H1 (cell line): ENCODE measurements at regions not wholly inside any gene's neighbourhood (a gene's known extent, or its start where the extent isn't known, plus 50 kb on each side); places are given as distances from the start of the nearest gene placed in this dataset.

Source experiments
- CTCF ChIA-PET: fragments of 300-600 bp; sonication (Branson Sonifier 250); formaldehyde crosslinking; loops from one replicate; lab custom pipeline; 2021; ENCODE audit not compliant: partially characterized antibody; lab: Charles Lee
- POLR2A ChIA-PET: fragments of 300-600 bp; sonication (Branson Sonifier 250); formaldehyde crosslinking; loops from one replicate; lab custom pipeline; 2021; ENCODE audit warnings: inconsistent platforms; ENCODE audit not compliant: partially characterized antibody; lab: Charles Lee
- DNase-seq, 2 experiments: peaks; one replicate each; pipeline versions ENCODE4 v3.0.0 to v3.0.0-alpha.2; 2010 to 2022; ENCODE audit warnings: low spot score in 2 of 2, low read depth in 1 of 2, mixed read lengths in 1 of 2
- FAIRE-seq: peaks from 2 replicates; lab custom pipeline; 2011; peaks lifted over from hg19 to GRCh38; lab: Jason Lieb, UNC
- H2AFZ ChIP-seq: 2 replicates; pipeline ENCODE4 v1.8.1; 2012; ENCODE audit warnings: low read length, inconsistent platforms
- H2AK5ac ChIP-seq: 2 replicates; pipeline ENCODE4 v1.6.1; 2013; ENCODE audit warnings: low read depth, low read length
- H2BK120ac ChIP-seq: replicated peaks from 2 replicates; pipeline ENCODE3; 2013; ENCODE audit warnings: low read depth, low read length, inconsistent platforms
- H2BK12ac ChIP-seq: 2 replicates; pipeline ENCODE4 v1.6.1; 2013; ENCODE audit warnings: low read depth, low read length
- H2BK15ac ChIP-seq: 2 replicates; pipeline ENCODE4 v1.6.1; 2013; ENCODE audit warnings: low read length
- H2BK20ac ChIP-seq: 2 replicates; pipeline ENCODE4 v1.6.1; 2013; ENCODE audit warnings: low read length
- H2BK5ac ChIP-seq: 2 replicates; pipeline ENCODE4 v1.6.1; 2013; ENCODE audit warnings: low read depth, low read length
- H3K14ac ChIP-seq: 2 replicates; pipeline ENCODE4 v1.6.1; 2013; ENCODE audit warnings: inconsistent platforms; ENCODE audit not compliant: insufficient read length
- H3K18ac ChIP-seq: 2 replicates; pipeline ENCODE4 v1.6.1; 2013; ENCODE audit warnings: low read length; ENCODE audit errors: extremely low read depth
- H3K23ac ChIP-seq: 2 replicates; pipeline ENCODE4 v1.6.1; 2013; ENCODE audit warnings: inconsistent platforms; ENCODE audit not compliant: insufficient read length
- H3K23me2 ChIP-seq: 2 replicates; pipeline ENCODE4 v1.6.1; 2013; ENCODE audit warnings: low read depth, low read length
- H3K27ac ChIP-seq: 2 replicates; pipeline ENCODE4 v1.6.1; 2011; ENCODE audit warnings: low read depth, low read length, inconsistent platforms
- H3K27me3 ChIP-seq, 4 experiments: replicated peaks in 1 of 4; 1 replicate in 1 of 4; 2 replicates in 3 of 4; pipeline versions ENCODE4 v1.6.1 to v1.8.1; 2011 to 2013; ENCODE audit warnings: low read length in 3 of 4, mild to moderate bottlenecking in 3 of 4, inconsistent platforms in 2 of 4, mixed read lengths in 2 of 4, moderate library complexity in 1 of 4; ENCODE audit not compliant: control insufficient read depth in 3 of 4, insufficient read depth in 3 of 4; ENCODE audit errors: extremely low read depth in 1 of 4
- H3K36me3 ChIP-seq, 4 experiments: 2 replicates each; pipeline versions ENCODE4 v1.6.1 to v1.8.1; 2011 to 2013; ENCODE audit warnings: mild to moderate bottlenecking in 4 of 4, low read length in 3 of 4, moderate library complexity in 2 of 4, control low read depth in 1 of 4, inconsistent platforms in 1 of 4; ENCODE audit not compliant: insufficient read depth in 4 of 4, control insufficient read depth in 2 of 4
- H3K4ac ChIP-seq: replicated peaks from 2 replicates; pipeline ENCODE3; 2013; ENCODE audit warnings: low read length, low read depth, mixed read lengths, inconsistent platforms; ENCODE audit not compliant: insufficient read length
- H3K4me1 ChIP-seq, 4 experiments: replicated peaks in 1 of 4; 1 replicate in 1 of 4; 2 replicates in 3 of 4; pipeline versions ENCODE4 v1.6.1 to v1.8.1; 2011 to 2013; ENCODE audit warnings: low read length in 3 of 4, inconsistent platforms in 2 of 4, mixed read lengths in 1 of 4; ENCODE audit not compliant: insufficient read depth in 4 of 4, control insufficient read depth in 3 of 4
- H3K4me2 ChIP-seq, 2 experiments: 2 replicates each; pipeline versions ENCODE4 v1.6.1 to v1.8.1; 2011 to 2013; ENCODE audit warnings: low read depth in 2 of 2, low read length in 2 of 2, control low read depth in 1 of 2, inconsistent platforms in 1 of 2, mild to moderate bottlenecking in 1 of 2; ENCODE audit not compliant: insufficient read depth in 1 of 2
- H3K4me3 ChIP-seq, 4 experiments: fragments of 200-600, 300-600 bp in 1 of 4; sonication (generic), shearing (Covaris generic), sonication (Bioruptor Twin) in 1 of 4; 2 replicates each; pipeline versions ENCODE4 v1.5.1 to v1.8.1; 2011 to 2016; ENCODE audit warnings: low read length in 4 of 4, low read depth in 3 of 4, control low read depth in 2 of 4, inconsistent platforms in 2 of 4, mild to moderate bottlenecking in 2 of 4, mixed read lengths in 1 of 4, moderate library complexity in 1 of 4; ENCODE audit not compliant: insufficient read depth in 2 of 4; ENCODE audit errors: extremely low read depth in 1 of 4
- H3K56ac ChIP-seq: replicated peaks from 2 replicates; pipeline ENCODE3; 2013; ENCODE audit warnings: low read depth, mild to moderate bottlenecking, mixed read lengths, low read length, inconsistent platforms; ENCODE audit not compliant: insufficient read length
- H3K79me1 ChIP-seq: 2 replicates; pipeline ENCODE4 v1.6.1; 2013; ENCODE audit warnings: low read depth, low read length, control low read depth
- H3K79me2 ChIP-seq, 2 experiments: 2 replicates each; pipeline versions ENCODE4 v1.6.1 to v1.8.1; 2012 to 2013; ENCODE audit warnings: low read length in 2 of 2, mild to moderate bottlenecking in 2 of 2, inconsistent platforms in 1 of 2; ENCODE audit not compliant: insufficient read depth in 2 of 2, control insufficient read depth in 1 of 2
- H3K9ac ChIP-seq, 4 experiments: replicated peaks in 1 of 4; 1 replicate in 1 of 4; 2 replicates in 3 of 4; pipeline versions ENCODE4 v1.6.1 to v1.8.1; 2011 to 2013; ENCODE audit warnings: low read depth in 3 of 4, low read length in 3 of 4, control low read depth in 2 of 4, mild to moderate bottlenecking in 2 of 4, moderate library complexity in 2 of 4, inconsistent platforms in 1 of 4; ENCODE audit errors: extremely low read depth in 1 of 4
- H3K9me3 ChIP-seq, 2 experiments: 2 replicates each; pipeline versions ENCODE4 v1.6.1 to v1.8.1; 2012 to 2013; ENCODE audit warnings: mild to moderate bottlenecking in 2 of 2, moderate library complexity in 2 of 2, control low read depth in 1 of 2, inconsistent platforms in 1 of 2, low read depth in 1 of 2, low read length in 1 of 2, mixed read lengths in 1 of 2; ENCODE audit not compliant: insufficient read depth in 2 of 2
- H4K20me1 ChIP-seq, 2 experiments: replicated peaks in 1 of 2; 2 replicates each; pipeline versions ENCODE3 to v1.8.1; 2011 to 2013; ENCODE audit warnings: inconsistent platforms in 2 of 2, low read length in 2 of 2, mild to moderate bottlenecking in 1 of 2; ENCODE audit not compliant: insufficient read depth in 2 of 2, control insufficient read depth in 1 of 2
- H4K5ac ChIP-seq: 2 replicates; pipeline ENCODE4 v1.6.1; 2013; ENCODE audit warnings: low read length, low read depth, mixed read lengths, inconsistent platforms; ENCODE audit not compliant: insufficient read length
- H4K8ac ChIP-seq: 2 replicates; pipeline ENCODE4 v1.8.0; 2013; ENCODE audit warnings: mild to moderate bottlenecking, moderate library complexity, low read length, inconsistent platforms; ENCODE audit not compliant: insufficient read depth; ENCODE audit errors: extremely low read depth
- H4K91ac ChIP-seq: replicated peaks from 2 replicates; pipeline ENCODE3; 2013; ENCODE audit warnings: low read length, mixed read lengths, inconsistent platforms; ENCODE audit not compliant: insufficient read length
- CHD2 ChIP-seq: IDR thresholded peaks from 2 replicates; pipeline ENCODE4 v1.6.1; 2012; ENCODE audit warnings: low read length, improper control_type of control experiment
- HDAC6 ChIP-seq: IDR thresholded peaks from one replicate; pipeline ENCODE4 v1.7.1; 2012; ENCODE audit warnings: low read depth, mild to moderate bottlenecking, inconsistent platforms, low read length, moderate library complexity
- MAX ChIP-seq: IDR thresholded peaks from 2 replicates; pipeline ENCODE4 v1.6.1; 2012; ENCODE audit warnings: inconsistent platforms
- NANOG ChIP-seq: IDR thresholded peaks from 2 replicates; pipeline ENCODE4 v1.6.1; 2011; ENCODE audit warnings: low read length, low read depth, mild to moderate bottlenecking, inconsistent platforms; ENCODE audit not compliant: insufficient read depth, poor library complexity, severe bottlenecking
- POU5F1 ChIP-seq: IDR thresholded peaks from 2 replicates; pipeline ENCODE4 v1.6.1; 2011; ENCODE audit warnings: low read depth, mild to moderate bottlenecking, low read length, moderate library complexity
- RNF2 ChIP-seq: fragments of 200-900, 300-1000 bp; sonication (generic); IDR thresholded peaks from 2 replicates; pipeline ENCODE4 v1.7.1; 2016; ENCODE audit warnings: borderline replicate concordance, low read depth, mild to moderate bottlenecking, antibody characterized with exemption, low read length; ENCODE audit not compliant: poor library complexity, severe bottlenecking; ENCODE audit errors: missing control alignments
- SAP30 ChIP-seq: fragments of 300-600 bp; sonication (generic); IDR thresholded peaks from 2 replicates; pipeline ENCODE4 v1.7.1; 2012; ENCODE audit warnings: low read length, moderate library complexity, mild to moderate bottlenecking, inconsistent platforms; ENCODE audit not compliant: insufficient read depth, insufficient replicate concordance
- SIN3A ChIP-seq, 2 experiments: IDR thresholded peaks in 1 of 2; conservative IDR thresholded peaks in 1 of 2; 2 replicates each; pipeline ENCODE4 v1.6.1; 2011 to 2012; ENCODE audit warnings: low read length in 2 of 2, improper control_type of control experiment in 1 of 2, low read depth in 1 of 2, mild to moderate bottlenecking in 1 of 2
- SP4 ChIP-seq: IDR thresholded peaks from 2 replicates; pipeline ENCODE4 v1.6.1; 2012; ENCODE audit warnings: low read length, inconsistent platforms
- SUZ12 ChIP-seq: fragments of 200-600 bp; sonication (generic); IDR thresholded peaks from 2 replicates; pipeline ENCODE4 v1.6.1; 2012; ENCODE audit warnings: mild to moderate bottlenecking, inconsistent platforms, low read length, moderate library complexity, mixed read lengths
- WGBS, 2 experiments: shearing (Covaris generic) in 1 of 2; methylation state at CpG; one replicate each; pipeline versions ENCODE4 v1.1.6 to v1.1.7; 2013 to 2015; ENCODE audit warnings: low lambda C conversion rate in 2 of 2, mixed read lengths in 2 of 2, inconsistent platforms in 1 of 2, low coverage in 1 of 2, missing lambda C conversion rate in 1 of 2; ENCODE audit not compliant: insufficient replicate concordance in 2 of 2, insufficient coverage in 1 of 2, insufficient read length in 1 of 2; ENCODE audit errors: extremely low coverage in 1 of 2, missing lambda C conversion rate in 1 of 2; 5-methylcytosine and 5-hydroxymethylcytosine counted together
- TF ChIP-seq, protein P1 (sequence below): IDR thresholded peaks from 2 replicates; pipeline ENCODE4 v1.6.1; 2012; ENCODE audit warnings: low read length, inconsistent platforms

DNA sequence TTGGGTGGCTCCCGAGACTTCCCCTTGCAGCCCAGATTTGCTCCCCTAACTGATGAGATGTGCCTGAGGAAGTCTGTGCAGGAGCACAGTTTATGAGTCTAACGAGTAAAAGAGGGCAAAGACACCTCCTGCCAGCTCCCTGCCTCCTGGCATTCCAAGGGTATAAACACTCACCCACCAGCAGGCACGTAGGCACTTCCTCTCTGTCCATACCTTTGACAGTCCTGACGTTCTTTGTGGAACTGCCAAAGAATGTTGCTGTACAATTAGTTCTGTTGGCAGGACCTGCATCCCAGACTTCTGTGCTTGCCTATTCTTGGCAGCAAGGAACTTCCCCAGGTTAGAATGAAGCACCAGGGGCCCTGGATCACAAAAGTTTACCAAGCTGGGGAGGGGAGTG, 889.3 kb downstream of the BCL11B start:
- CTCF ChIA-PET, result no interaction called here
- no peak overlapping the region for H2AK5ac ChIP-seq
- POLR2A ChIA-PET, result no interaction called here
- TF ChIP-seq CHD2, result no peak
- TF ChIP-seq SUZ12, result no peak
- no peak for TF ChIP-seq HDAC6
- TF ChIP-seq, protein P1, sequence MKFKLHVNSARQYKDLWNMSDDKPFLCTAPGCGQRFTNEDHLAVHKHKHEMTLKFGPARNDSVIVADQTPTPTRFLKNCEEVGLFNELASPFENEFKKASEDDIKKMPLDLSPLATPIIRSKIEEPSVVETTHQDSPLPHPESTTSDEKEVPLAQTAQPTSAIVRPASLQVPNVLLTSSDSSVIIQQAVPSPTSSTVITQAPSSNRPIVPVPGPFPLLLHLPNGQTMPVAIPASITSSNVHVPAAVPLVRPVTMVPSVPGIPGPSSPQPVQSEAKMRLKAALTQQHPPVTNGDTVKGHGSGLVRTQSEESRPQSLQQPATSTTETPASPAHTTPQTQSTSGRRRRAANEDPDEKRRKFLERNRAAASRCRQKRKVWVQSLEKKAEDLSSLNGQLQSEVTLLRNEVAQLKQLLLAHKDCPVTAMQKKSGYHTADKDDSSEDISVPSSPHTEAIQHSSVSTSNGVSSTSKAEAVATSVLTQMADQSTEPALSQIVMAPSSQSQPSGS, result no peak
- no peak for TF ChIP-seq MAX
- no peak for TF ChIP-seq RNF2
- TF ChIP-seq SP4, result no peak
- TF ChIP-seq SAP30, result no peak
- no peak for TF ChIP-seq NANOG
- no peak for TF ChIP-seq POU5F1
- no peak for TF ChIP-seq SIN3A (conservative IDR thresholded peaks at IDR 0.05 in 1 of 2, IDR thresholded peaks at IDR 0.05 in 1 of 2; ENCODE audit: low read depth in 1 of 2, low read length in 2 of 2)

More for the DNA sequence above, 889.3 kb downstream of the BCL11B start:
- Histone ChIP-seq H3K9ac (no peak overlapping the region), H3K4ac (no peak overlapping the region), H2BK5ac (no peak overlapping the region), H3K27me3 (no peaks in the 10 kb centered on the region), H3K9me3 (peaks cover 0 to 4% of the 10 kb centered on the region in 2 experiments; a peak in 1 of 4 replicates), H4K91ac (no peak overlapping the region), H2AFZ (no peak overlapping the region), H3K4me1 (no peaks in the 10 kb centered on the region; a peak in 1 of 7 replicates), H3K79me2 (no peaks in the 10 kb centered on the region), H2BK12ac (no peak overlapping the region), H2BK120ac (no peak overlapping the region), H3K56ac (no peak overlapping the region), H4K8ac (no peak overlapping the region), H3K79me1 (no peaks in the 10 kb centered on the region), H4K5ac (no peak overlapping the region), H2BK20ac (no peak overlapping the region), H3K23ac (no peak overlapping the region), H3K23me2 (no peaks in the 10 kb centered on the region), H4K20me1 (no peaks in the 10 kb centered on the region), H2BK15ac (no peak overlapping the region), H3K27ac (no peak overlapping the region), H3K18ac (no peak overlapping the region), H3K4me3 (no peak overlapping the region), H3K14ac (no peak overlapping the region), H3K36me3 (no peaks in the 10 kb centered on the region), H3K4me2 (no peak overlapping the region)
- 87% methylated on average over 4 of the region's 4 CpGs; no CpG with 5 or more reads in 1 of the 2 experiments for WGBS, 2 experiments
- DNase-seq (no peak), FAIRE-seq (no peak)
